ENCODE measurements at regions not wholly inside any gene's neighbourhood (a gene's known extent, or its start where the extent isn't known, plus 50 kb on each side); places are given as distances from the start of the nearest gene placed in this dataset.

- no peak for TF ChIP-seq CTCF (IDR thresholded peaks at IDR 0.05; ENCODE audit: insufficient read depth, low read length)
- no peak for DNase-seq (ENCODE audit: low read depth)
- H3K4me3 ChIP-seq (ENCODE audit: low read depth, low read length): no peak overlapping the region
Measured at GRCh38 chr7:11221984-11222383, 248.3 kb downstream of the PHF14 start.

GRCh38 chr7:11224535-11224934 is 250.9 kb downstream of the PHF14 start:
- H3K4me3 ChIP-seq (ENCODE audit: low read depth, low read length): no peak overlapping the region
- DNase-seq (ENCODE audit: low read depth): no peak
- no peak for TF ChIP-seq CTCF (IDR thresholded peaks at IDR 0.05; ENCODE audit: insufficient read depth, low read length)

- H3K4me3 ChIP-seq (ENCODE audit: low read depth, low read length): no peak overlapping the region
- no peak for DNase-seq (ENCODE audit: low read depth)
- no peak for TF ChIP-seq CTCF (IDR thresholded peaks at IDR 0.05; ENCODE audit: insufficient read depth, low read length)
Measured at GRCh38 chr7:11228515-11228914, 254.8 kb downstream of the PHF14 start.

GRCh38 chr7:11231190-11231589 is 257.5 kb downstream of the PHF14 start:
- DNase-seq (ENCODE audit: low read depth): no peak
- TF ChIP-seq CTCF (IDR thresholded peaks at IDR 0.05; ENCODE audit: insufficient read depth, low read length): no peak

GRCh38 chr7:11232462-11232861 is 258.8 kb downstream of the PHF14 start:
- H3K4me3 ChIP-seq (ENCODE audit: low read depth, low read length): no peak overlapping the region
- TF ChIP-seq CTCF (IDR thresholded peaks at IDR 0.05; ENCODE audit: insufficient read depth, low read length): no peak
- DNase-seq (ENCODE audit: low read depth): no peak

More at GRCh38 chr7:11231190-11231589, 257.5 kb downstream of the PHF14 start:
- no peak overlapping the region for H3K4me3 ChIP-seq (ENCODE audit: low read depth, low read length)

- DNase-seq (ENCODE audit: low read depth): no peak
- TF ChIP-seq CTCF (IDR thresholded peaks at IDR 0.05; ENCODE audit: insufficient read depth, low read length): no peak
Measured at GRCh38 chr7:11233871-11234270, 260.2 kb downstream of the PHF14 start.

GRCh38 chr7:11235491-11235890 is 261.8 kb downstream of the PHF14 start:
- no peak for TF ChIP-seq CTCF (IDR thresholded peaks at IDR 0.05; ENCODE audit: insufficient read depth, low read length)
- no peak overlapping the region for H3K4me3 ChIP-seq (ENCODE audit: low read depth, low read length)
- no peak for DNase-seq (ENCODE audit: low read depth)

More at GRCh38 chr7:11233871-11234270, 260.2 kb downstream of the PHF14 start:
- no peak overlapping the region for H3K4me3 ChIP-seq (ENCODE audit: low read depth, low read length)

All from fibroblast of the aortic adventitia (primary cell).